HG02798 (cell line): ENCODE measurements at regions not wholly inside any gene's neighbourhood (a gene's known extent, or its start where the extent isn't known, plus 50 kb on each side); places are given as distances from the start of the nearest gene placed in this dataset.
"Not testable (repeated sequence)": the region's sequence is repeated elsewhere in the genome, so short reads cannot be mapped to it uniquely, and the experiment has no call there.

ENCODE experiments used
- ATAC-seq: cut with Tn5 transposase; IDR thresholded peaks from one replicate; pipeline ENCODE4 v1.9.1; 2021; ENCODE audit warnings: mild to moderate bottlenecking; ENCODE audit not compliant: unreplicated experiment, poor library complexity

- ATAC-seq, result no peak
These were observed 178.0 kb downstream of the FOXG1 start for GRCh38 chr14:28944605-28945004.

GRCh38 chr14:28946267-28946666 is 179.7 kb downstream of the FOXG1 start:
- no peak for ATAC-seq

- ATAC-seq, result no peak
These were observed 182.9 kb downstream of the FOXG1 start for GRCh38 chr14:28949503-28949902.

GRCh38 chr14:28952161-28952560 is 185.6 kb downstream of the FOXG1 start:
- ATAC-seq, result no peak

GRCh38 chr14:28952666-28953065 is 186.1 kb downstream of the FOXG1 start:
- no peak for ATAC-seq

GRCh38 chr14:28953973-28954372 is 187.4 kb downstream of the FOXG1 start:
- ATAC-seq, result no peak

GRCh38 chr14:28966416-28967233 is 200.0 kb downstream of the FOXG1 start:
- no peak for ATAC-seq

GRCh38 chr14:28975084-28975483 is 208.5 kb downstream of the FOXG1 start:
- no peak for ATAC-seq

- ATAC-seq, result no peak
These were observed 215.6 kb downstream of the FOXG1 start for GRCh38 chr14:28982228-28982627.

GRCh38 chr14:28983279-28983678 is 216.7 kb downstream of the FOXG1 start:
- no peak for ATAC-seq

GRCh38 chr14:28987516-28987915 is 220.9 kb downstream of the FOXG1 start:
- ATAC-seq, result no peak

GRCh38 chr14:28997196-28997595 is 230.6 kb downstream of the FOXG1 start:
- not testable (repeated sequence) for ATAC-seq

- ATAC-seq, result no peak
These were observed 233.1 kb downstream of the FOXG1 start for GRCh38 chr14:28999656-29000055.

GRCh38 chr14:29005647-29006046 is 239.1 kb downstream of the FOXG1 start:
- ATAC-seq, result no peak

- no peak for ATAC-seq
These were observed 241.4 kb downstream of the FOXG1 start for GRCh38 chr14:29007990-29008389.

- ATAC-seq, result no peak
These were observed 249.7 kb downstream of the FOXG1 start for GRCh38 chr14:29016050-29016900.

GRCh38 chr14:29023505-29023904 is 256.9 kb downstream of the FOXG1 start:
- not testable (repeated sequence) for ATAC-seq

GRCh38 chr14:29027441-29027840 is 260.9 kb downstream of the FOXG1 start:
- not testable (repeated sequence) for ATAC-seq

GRCh38 chr14:29027941-29028705 is 261.5 kb downstream of the FOXG1 start:
- not testable (repeated sequence) for ATAC-seq

- ATAC-seq, result no peak
These were observed 262.5 kb downstream of the FOXG1 start for GRCh38 chr14:29028973-29029582.
